ENCODE measurements at regions not wholly inside any gene's neighbourhood (a gene's known extent, or its start where the extent isn't known, plus 50 kb on each side); places are given as distances from the start of the nearest gene placed in this dataset.

DNA sequence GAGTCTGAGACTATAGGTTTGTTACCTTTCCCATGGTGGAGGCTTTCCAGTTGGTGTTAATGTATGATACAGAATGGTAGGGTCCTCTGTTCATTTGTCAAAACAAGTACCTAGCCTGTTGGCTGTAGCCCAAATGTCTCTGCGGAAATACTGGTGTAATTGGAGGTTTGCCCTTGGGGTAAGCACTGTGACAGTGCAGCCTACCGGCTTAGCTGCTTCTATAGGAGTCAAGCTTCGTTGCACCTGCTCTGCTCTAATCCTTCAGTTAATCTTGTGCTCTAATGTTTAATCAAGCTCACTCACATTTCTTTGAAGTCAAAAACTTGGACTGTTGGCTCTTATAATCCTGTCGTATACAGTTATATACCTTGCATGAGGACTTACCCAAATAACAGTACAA is 203.4 kb downstream of the CCNG2 start:
- in situ Hi-C loops (cut with HindIII; ENCODE audit: extremely low pct_ligation_motif_present, low pct_unique_long_range_greater_than_20kb): no loop called here
- 4% methylated on average over 4 of the region's 4 CpGs for WGBS (ENCODE audit: low lambda C conversion rate)
- CTCF ChIA-PET (ENCODE audit: low intra/inter-chr PET ratio, low total read pairs): no interaction called here

More for the DNA sequence above, 203.4 kb downstream of the CCNG2 start:
- H3K4me2 ChIP-seq (ENCODE audit: low read depth, low read length): no peak overlapping the region
- H3K4me1 ChIP-seq (ENCODE audit: insufficient read depth, low read length): no peaks in the 10 kb centered on the region
- H2AFZ ChIP-seq (ENCODE audit: low read length): no peak overlapping the region
- TF ChIP-seq, protein P1, sequence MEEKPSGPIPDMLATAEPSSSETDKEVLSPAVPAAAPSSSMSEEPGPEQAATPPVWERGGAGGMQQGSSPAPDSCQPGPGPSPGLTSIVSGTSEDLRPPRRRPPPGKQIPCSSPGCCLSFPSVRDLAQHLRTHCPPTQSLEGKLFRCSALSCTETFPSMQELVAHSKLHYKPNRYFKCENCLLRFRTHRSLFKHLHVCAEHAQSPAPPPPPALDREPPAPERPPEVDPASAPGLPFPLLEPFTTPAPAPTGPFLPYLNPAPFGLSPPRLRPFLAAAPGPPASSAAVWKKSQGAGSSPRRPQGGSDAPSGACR (CRISPR knock-in tag; IDR thresholded peaks at IDR 0.05): no peak
- TF ChIP-seq EP300 (IDR thresholded peaks at IDR 0.05; ENCODE audit: low read depth in 2 of 2, low read length in 2 of 2) (no peak), EP300 (CRISPR knock-in tag; IDR thresholded peaks at IDR 0.05; ENCODE audit: borderline replicate concordance) (no peak), ELF1 (CRISPR knock-in tag; IDR thresholded peaks at IDR 0.05) (no peak), SMAD9 (CRISPR knock-in tag; IDR thresholded peaks at IDR 0.05) (no peak), SMC3 (IDR thresholded peaks at IDR 0.05; ENCODE audit: low read length) (no peak), ZBTB38 (CRISPR knock-in tag; IDR thresholded peaks at IDR 0.05) (no peak), HNRNPLL (IDR thresholded peaks at IDR 0.05; ENCODE audit: low read depth, low read length, poor library complexity, severe bottlenecking) (no peak)
- TF ChIP-seq, protein P2, sequence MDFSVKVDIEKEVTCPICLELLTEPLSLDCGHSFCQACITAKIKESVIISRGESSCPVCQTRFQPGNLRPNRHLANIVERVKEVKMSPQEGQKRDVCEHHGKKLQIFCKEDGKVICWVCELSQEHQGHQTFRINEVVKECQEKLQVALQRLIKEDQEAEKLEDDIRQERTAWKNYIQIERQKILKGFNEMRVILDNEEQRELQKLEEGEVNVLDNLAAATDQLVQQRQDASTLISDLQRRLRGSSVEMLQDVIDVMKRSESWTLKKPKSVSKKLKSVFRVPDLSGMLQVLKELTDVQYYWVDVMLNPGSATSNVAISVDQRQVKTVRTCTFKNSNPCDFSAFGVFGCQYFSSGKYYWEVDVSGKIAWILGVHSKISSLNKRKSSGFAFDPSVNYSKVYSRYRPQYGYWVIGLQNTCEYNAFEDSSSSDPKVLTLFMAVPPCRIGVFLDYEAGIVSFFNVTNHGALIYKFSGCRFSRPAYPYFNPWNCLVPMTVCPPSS (IDR thresholded peaks at IDR 0.05): no peak
- TF ChIP-seq, protein P3, sequence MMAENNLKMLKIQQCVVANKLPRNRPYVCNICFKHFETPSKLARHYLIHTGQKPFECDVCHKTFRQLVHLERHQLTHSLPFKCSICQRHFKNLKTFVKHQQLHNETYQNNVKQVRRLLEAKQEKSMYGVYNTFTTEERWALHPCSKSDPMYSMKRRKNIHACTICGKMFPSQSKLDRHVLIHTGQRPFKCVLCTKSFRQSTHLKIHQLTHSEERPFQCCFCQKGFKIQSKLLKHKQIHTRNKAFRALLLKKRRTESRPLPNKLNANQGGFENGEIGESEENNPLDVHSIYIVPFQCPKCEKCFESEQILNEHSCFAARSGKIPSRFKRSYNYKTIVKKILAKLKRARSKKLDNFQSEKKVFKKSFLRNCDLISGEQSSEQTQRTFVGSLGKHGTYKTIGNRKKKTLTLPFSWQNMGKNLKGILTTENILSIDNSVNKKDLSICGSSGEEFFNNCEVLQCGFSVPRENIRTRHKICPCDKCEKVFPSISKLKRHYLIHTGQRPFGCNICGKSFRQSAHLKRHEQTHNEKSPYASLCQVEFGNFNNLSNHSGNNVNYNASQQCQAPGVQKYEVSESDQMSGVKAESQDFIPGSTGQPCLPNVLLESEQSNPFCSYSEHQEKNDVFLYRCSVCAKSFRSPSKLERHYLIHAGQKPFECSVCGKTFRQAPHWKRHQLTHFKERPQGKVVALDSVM (CRISPR knock-in tag; IDR thresholded peaks at IDR 0.05): no peak
- TF ChIP-seq, protein P4, sequence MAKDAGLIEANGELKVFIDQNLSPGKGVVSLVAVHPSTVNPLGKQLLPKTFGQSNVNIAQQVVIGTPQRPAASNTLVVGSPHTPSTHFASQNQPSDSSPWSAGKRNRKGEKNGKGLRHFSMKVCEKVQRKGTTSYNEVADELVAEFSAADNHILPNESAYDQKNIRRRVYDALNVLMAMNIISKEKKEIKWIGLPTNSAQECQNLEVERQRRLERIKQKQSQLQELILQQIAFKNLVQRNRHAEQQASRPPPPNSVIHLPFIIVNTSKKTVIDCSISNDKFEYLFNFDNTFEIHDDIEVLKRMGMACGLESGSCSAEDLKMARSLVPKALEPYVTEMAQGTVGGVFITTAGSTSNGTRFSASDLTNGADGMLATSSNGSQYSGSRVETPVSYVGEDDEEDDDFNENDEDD (CRISPR knock-in tag; IDR thresholded peaks at IDR 0.05; ENCODE audit: borderline replicate concordance): no peak
- TF ChIP-seq, protein P5, sequence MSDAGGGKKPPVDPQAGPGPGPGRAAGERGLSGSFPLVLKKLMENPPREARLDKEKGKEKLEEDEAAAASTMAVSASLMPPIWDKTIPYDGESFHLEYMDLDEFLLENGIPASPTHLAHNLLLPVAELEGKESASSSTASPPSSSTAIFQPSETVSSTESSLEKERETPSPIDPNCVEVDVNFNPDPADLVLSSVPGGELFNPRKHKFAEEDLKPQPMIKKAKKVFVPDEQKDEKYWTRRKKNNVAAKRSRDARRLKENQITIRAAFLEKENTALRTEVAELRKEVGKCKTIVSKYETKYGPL (CRISPR knock-in tag; IDR thresholded peaks at IDR 0.05): no peak
- BruUV-seq (replicated peaks): no TSS peak
- H3K36me3 ChIP-seq (replicated peaks in 1 of 2; ENCODE audit: control insufficient read depth in 1 of 2, insufficient read depth in 2 of 2, low read length in 2 of 2): no peaks in the 10 kb centered on the region
- H3K79me2 ChIP-seq (ENCODE audit: insufficient read depth, low read length): no peaks in the 10 kb centered on the region
- no peak overlapping the region for H3K9ac ChIP-seq (ENCODE audit: insufficient read depth, low read depth, low read length)
- FAIRE-seq (no peak), DNase-seq (ENCODE audit: low spot score) (no peak), ATAC-seq (no peak)
- intact Hi-C loops (cut with micrococcal nuclease; ENCODE audit: unreplicated experiment): no loop called here
- peaks cover 0 to 5% of the 10 kb centered on the region in 2 experiments; a peak in 1 of 5 replicates for H3K27me3 ChIP-seq (ENCODE audit: control insufficient read depth in 1 of 2, insufficient read depth in 2 of 2, low read length in 2 of 2)
- H3K9me3 ChIP-seq (ENCODE audit: low read length): no peaks in the 10 kb centered on the region
- no peaks in the 10 kb centered on the region for H4K20me1 ChIP-seq (ENCODE audit: insufficient read depth, low read length)
- no peak overlapping the region for H3K4me3 ChIP-seq (replicated peaks in 1 of 3; ENCODE audit: insufficient read depth in 1 of 3, low read depth in 2 of 3, low read length in 3 of 3)
- POLR2A ChIA-PET: no interaction called here
- H3K27ac ChIP-seq (ENCODE audit: extremely low read length, insufficient read depth, low read length): no peak overlapping the region

Data from HepG2 (cell line).